H1 (cell line): ENCODE measurements at regions not wholly inside any gene's neighbourhood (a gene's known extent, or its start where the extent isn't known, plus 50 kb on each side); places are given as distances from the start of the nearest gene placed in this dataset.

Source experiments
- CBX5 ChIP-seq: fragments of 300-800, 300-1000 bp; sonication (generic); IDR thresholded peaks from 2 replicates; pipeline ENCODE4 v1.7.1; 2016; ENCODE audit warnings: antibody characterized with exemption, low read length, low read depth
- EZH2 ChIP-seq: fragments of 200-600 bp; sonication (generic); IDR thresholded peaks from 2 replicates; pipeline ENCODE4 v1.7.1; 2012; ENCODE audit warnings: low read depth, mild to moderate bottlenecking, moderate library complexity, low read length, inconsistent platforms; ENCODE audit not compliant: severe bottlenecking
- POLR2A ChIP-seq, 2 experiments: IDR thresholded peaks; 1 replicate in 1 of 2; 2 replicates in 1 of 2; pipeline ENCODE4 v1.6.1; 2011; ENCODE audit warnings: low read depth in 2 of 2, low read length in 2 of 2, mild to moderate bottlenecking in 2 of 2; ENCODE audit errors: control extremely low read depth in 1 of 2
- POLR2AphosphoS5 ChIP-seq: IDR thresholded peaks from 2 replicates; pipeline ENCODE4 v1.6.1; 2011; ENCODE audit warnings: low read depth, low read length
- RXRA ChIP-seq: IDR thresholded peaks from 2 replicates; pipeline ENCODE4 v1.6.1; 2011; ENCODE audit warnings: low read depth, mild to moderate bottlenecking, low read length, moderate library complexity; ENCODE audit not compliant: insufficient read depth
- SP4 ChIP-seq: IDR thresholded peaks from 2 replicates; pipeline ENCODE4 v1.6.1; 2012; ENCODE audit warnings: low read length, inconsistent platforms
- TAF1 ChIP-seq: IDR thresholded peaks from 2 replicates; pipeline ENCODE4 v1.6.1; 2011; ENCODE audit warnings: mild to moderate bottlenecking, low read depth, low read length
- TF ChIP-seq, protein P1 (sequence below), 3 experiments: IDR thresholded peaks; 1 replicate in 2 of 3; 2 replicates in 1 of 3; pipeline versions ENCODE4 v1.5.1 to v1.6.1; 2011; ENCODE audit warnings: low read length in 3 of 3, mild to moderate bottlenecking in 3 of 3, inconsistent platforms in 2 of 3, low read depth in 1 of 3, moderate library complexity in 1 of 3; ENCODE audit not compliant: insufficient read depth in 1 of 3; ENCODE audit errors: control extremely low read depth in 1 of 3

- TF ChIP-seq, protein P1, sequence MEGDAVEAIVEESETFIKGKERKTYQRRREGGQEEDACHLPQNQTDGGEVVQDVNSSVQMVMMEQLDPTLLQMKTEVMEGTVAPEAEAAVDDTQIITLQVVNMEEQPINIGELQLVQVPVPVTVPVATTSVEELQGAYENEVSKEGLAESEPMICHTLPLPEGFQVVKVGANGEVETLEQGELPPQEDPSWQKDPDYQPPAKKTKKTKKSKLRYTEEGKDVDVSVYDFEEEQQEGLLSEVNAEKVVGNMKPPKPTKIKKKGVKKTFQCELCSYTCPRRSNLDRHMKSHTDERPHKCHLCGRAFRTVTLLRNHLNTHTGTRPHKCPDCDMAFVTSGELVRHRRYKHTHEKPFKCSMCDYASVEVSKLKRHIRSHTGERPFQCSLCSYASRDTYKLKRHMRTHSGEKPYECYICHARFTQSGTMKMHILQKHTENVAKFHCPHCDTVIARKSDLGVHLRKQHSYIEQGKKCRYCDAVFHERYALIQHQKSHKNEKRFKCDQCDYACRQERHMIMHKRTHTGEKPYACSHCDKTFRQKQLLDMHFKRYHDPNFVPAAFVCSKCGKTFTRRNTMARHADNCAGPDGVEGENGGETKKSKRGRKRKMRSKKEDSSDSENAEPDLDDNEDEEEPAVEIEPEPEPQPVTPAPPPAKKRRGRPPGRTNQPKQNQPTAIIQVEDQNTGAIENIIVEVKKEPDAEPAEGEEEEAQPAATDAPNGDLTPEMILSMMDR (IDR thresholded peaks at IDR 0.05; ENCODE audit: control extremely low read depth in 1 of 3, insufficient read depth in 1 of 3, low read depth in 1 of 3, low read length in 3 of 3) = no peak
- TF ChIP-seq SP4 (no peak), EZH2 (no peak), RXRA (no peak), POLR2AphosphoS5 (no peak), CBX5 (no peak), POLR2A (IDR thresholded peaks at IDR 0.05; ENCODE audit: control extremely low read depth in 1 of 2, low read depth in 2 of 2, low read length in 2 of 2) (no peak), TAF1 (no peak)
Observed at GRCh38 chr12:105444653-105445102, 114.2 kb downstream of the C12orf75 start.
